GM21515 (cell line): ENCODE measurements at regions not wholly inside any gene's neighbourhood (a gene's known extent, or its start where the extent isn't known, plus 50 kb on each side); places are given as distances from the start of the nearest gene placed in this dataset.
A peak's percentile ranks its signal among the peaks of the same experiment; 100 is the strongest.

Source experiments
- ATAC-seq: cut with Tn5 transposase; IDR thresholded peaks from one replicate; pipeline ENCODE4 v1.9.1; 2021; ENCODE audit not compliant: unreplicated experiment

DNA sequence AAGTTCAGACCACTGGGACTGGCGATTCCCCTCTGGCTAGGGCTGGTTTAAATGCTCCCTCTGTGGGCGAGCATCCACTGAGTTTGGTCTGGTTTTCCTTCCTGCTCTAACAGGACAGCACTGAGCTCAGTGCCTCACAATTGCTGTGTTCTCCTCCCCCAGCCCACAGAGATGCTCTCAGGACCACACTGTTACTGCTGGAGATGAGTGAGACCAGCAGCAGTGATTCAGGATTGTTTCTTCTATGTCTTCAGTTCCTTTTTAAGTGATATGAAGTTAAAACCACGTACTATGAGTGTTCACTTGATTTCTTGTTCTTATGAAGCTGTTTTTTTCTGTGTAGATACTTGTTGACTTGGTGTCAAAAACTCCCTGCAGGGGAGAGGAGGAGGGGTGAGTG, 180.4 kb upstream of the COL8A1 start:
- no peak for ATAC-seq

DNA sequence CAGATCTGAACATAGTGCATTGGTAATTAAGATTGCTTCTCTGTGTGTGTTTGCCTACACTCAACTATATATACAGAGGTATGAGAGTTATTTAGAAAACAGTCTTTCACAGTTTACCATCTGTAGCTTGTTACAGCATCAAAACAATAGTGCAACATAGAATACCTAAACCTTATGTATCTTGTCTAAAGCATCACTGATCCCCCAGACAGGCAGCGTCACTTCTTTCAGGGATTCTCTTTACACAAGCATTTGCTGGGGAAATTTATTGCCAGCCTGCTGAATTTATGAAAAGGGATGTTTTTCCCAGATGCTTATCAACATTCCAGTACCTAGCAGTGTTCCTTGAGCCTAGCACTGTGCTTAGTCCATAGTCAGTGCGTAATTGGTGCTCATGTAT, 195.8 kb upstream of the COL8A1 start:
- ATAC-seq, result no peak

DNA sequence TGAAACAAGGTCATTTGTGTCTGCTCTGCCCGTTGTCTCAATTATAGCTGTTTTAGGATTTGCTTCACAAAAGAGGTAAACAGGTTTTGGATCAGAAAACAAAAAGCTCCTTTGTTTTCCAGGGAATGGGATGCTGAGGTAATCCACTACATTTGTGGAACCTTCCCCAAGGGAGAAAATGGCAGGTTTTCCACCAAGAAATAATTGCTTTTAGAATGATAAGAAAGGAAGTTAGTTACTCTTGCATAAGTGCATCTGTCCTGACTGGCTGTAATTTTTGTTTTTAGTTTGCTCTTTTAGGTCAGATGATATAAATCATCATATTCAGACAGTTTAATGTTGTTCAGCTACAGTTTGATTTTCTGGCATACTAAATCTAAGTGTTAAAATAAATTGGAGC, 198.5 kb upstream of the COL8A1 start:
- ATAC-seq, result no peak

DNA sequence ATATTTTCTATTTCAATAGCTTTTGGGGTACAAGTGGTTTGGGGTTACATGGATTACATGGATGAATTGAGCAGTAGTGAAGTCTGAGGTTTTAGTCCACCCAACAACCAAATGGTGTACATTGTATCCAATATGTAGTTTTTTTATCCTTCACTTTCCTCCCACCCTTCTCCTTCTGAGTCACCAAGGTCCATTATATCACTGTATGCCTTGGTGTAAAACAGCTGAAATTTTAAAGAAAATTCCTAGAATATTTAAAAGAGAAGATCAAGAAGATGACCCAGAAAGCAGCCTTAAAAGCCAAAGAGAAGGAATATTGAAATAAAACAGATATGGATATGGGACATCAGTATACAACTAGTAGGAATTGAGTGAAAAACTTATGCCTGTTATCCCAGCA, 204.2 kb upstream of the COL8A1 start:
- ATAC-seq, result no peak

DNA sequence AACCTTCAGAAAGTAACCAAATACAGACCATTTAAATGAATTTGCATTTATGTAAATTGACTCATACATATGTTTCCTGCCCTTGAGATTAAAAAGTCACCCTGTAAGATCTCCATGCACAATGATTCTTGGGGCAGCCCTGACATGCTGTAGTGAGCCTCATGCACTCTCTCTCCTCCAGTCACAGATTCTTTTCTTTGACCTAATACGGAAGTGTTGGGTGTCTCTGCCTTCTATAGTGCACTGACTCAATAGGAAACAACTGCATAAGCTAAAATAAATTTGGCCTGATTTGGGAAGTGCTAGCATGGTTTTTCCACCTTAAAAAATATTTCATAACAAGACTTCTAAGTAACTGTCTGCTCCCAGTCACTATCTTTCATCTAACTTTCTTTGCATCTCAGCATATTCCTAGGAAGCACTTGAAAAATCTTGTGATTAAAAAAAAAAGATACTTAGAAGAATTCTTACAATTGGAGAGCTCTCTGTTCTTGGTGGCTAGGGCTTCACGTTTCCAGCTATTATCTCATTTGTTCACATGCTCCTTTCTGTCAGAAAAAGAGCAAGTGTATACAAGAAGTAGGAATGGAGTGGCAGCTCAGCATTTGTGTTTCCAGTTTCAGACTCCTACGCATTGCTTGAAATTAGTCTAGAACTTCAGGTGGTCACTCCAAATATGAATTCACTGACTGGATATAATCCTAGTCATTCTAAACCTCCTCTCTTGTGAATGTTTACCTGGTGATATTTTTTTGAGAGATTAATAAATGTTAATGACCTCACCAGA, 207.9 kb upstream of the COL8A1 start:
- peak; percentile 59 for ATAC-seq

DNA sequence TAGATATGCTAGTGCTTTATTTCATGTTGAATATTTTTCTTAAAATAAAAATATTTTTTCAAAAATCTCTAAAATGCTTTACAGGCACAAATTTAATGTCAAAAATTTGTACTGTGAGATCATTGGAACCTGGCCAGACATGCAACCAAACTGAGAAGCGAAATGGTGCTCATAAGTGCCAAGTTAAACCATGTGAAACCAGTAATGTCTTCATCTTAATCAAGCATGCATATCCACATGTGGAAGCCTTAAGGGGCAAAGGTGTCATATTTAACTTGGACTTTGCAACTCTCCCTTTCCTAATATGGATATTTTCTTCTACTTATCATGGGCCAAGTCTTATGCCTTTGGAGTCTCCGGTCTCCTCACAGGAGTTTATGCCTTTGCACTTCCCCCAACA, 208.9 kb upstream of the COL8A1 start:
- no peak for ATAC-seq

DNA sequence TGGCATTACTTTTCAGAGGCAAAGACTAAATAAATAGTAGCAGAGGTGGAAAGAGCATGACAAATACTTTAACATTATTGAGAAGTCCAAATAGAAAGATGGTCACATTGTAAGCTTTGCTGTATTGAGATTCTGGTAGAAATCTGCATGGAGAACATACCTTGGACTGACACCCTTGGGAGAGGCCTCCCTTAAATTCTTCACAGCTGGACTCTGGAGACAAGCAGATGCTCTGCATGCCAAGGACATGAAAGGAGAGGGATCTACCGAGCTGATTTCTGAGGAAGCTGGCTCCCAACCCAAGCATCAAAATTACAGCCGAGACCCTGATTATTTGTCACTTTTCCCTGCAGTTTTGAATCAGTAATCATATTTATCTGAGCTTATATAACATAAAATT, 212.5 kb upstream of the COL8A1 start:
- no peak for ATAC-seq

DNA sequence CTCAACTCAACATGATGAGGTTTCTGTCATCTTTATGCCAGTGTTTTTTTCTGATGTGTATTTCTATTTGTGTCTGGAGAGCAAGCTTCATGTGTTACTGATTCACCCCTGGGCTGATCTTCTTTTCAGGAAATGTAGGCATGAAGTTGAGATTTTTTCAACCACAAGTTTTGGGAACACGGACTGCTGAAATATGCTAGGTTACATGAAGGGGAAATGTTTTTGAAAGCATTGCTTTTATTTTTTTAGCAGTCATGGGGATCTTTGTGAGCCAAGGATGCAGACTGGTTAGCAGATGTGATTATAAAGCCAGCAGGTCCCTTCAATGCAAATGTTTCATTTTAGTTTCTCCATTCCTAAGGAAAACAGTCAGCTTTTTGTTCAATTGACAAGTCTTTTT, 219.3 kb upstream of the COL8A1 start:
- peak; percentile 26 for ATAC-seq

DNA sequence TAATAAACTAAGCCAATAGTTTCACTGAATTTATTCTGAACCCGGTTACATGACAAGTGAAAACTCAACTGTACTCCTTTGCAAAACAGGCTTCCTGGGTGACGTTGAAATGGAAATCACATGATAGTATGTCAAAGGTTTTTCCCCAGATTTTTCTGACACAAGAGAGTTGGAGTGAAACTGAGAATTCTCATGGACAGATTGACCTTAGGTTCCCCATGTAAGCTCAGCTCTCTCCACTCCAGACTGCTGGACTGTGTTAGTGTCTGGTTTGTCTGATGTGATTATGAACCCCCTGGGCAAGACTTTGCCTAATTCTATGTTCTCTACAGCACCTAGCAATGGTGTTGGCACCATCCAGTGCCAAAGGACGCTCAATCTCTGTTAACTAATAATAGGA, 219.7 kb upstream of the COL8A1 start:
- peak; percentile 66 for ATAC-seq

DNA sequence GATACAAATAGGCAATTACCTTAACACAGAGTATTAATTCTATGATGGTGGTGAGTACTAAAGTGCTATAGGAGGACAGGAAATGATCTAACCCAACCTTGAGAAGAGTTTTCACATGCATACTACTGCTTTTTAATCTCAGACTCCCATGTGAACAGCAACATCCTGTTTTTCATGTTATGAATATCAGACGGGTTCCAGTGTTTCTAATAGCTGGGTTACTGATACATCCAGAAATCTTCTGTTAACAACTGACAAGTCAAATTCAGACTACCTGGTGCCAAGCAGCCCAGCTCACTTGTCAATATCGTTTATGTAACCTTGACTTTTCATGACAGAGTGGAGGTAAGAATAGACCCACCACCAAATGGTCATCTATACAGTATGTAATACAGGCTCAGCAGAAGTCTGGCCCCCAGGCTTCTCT, 220.2 kb upstream of the COL8A1 start:
- peak; percentile 51 for ATAC-seq

DNA sequence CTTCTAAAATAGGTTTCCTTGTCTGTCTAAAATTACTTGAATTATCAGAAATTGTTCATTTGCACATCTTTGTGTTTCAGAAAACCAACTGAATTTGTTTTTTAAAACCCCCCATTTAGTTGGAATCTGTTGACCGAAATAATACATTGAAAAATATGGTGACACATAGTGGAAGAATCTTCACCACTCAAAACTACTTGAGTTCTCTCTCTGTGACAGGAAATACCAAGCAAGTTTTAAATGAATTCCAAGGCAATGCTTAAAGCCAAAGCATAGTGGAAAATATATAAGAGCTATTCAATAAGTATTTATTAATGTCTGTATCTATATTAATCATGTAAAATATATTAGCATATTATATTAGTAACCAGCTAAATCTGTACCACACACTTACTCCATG, 224.9 kb upstream of the COL8A1 start:
- ATAC-seq, result no peak

DNA sequence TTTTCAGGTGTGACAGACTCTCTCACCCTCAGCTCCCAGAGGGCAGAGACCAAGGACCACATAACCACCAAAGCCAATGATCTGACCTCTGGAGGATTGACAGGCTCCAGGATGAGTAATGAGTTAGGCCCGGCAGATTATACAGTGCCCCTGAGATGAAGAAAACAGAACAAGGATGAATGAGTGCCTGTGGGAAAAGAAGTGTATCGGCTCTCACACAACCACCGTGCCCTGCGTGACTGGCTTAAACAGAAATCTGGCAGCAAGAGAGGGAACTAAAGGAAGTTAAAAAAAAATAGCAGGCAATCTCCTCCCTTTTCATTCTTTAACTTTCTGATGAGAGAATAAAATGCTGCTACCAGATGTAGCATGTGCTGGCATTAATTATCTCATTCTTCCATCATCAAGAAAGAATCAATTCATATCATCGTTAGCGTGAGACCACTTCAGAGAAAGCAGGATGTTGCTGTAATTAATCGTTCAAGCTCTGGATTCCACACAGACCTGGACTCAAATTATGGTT, 227.5 kb upstream of the COL8A1 start:
- no peak for ATAC-seq

DNA sequence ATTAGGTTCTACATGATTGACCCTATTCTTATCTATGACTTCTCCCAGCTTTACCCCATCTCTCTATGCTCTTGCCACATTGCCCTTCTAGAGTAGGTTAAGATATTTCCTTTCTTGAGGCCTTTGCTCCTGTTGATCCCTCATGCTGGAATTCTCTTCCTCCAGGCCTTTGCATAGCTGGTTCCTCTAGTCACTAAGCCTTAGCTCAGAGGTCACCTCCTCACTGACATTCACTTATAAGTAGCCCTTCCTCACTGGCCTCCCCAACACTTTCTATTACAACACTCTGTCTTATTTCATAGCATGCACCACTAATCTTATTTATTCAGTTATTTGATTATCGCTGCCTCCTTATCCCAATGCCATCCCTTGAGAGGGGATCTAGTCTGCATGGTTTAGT, 228.4 kb upstream of the COL8A1 start:
- no peak for ATAC-seq

DNA sequence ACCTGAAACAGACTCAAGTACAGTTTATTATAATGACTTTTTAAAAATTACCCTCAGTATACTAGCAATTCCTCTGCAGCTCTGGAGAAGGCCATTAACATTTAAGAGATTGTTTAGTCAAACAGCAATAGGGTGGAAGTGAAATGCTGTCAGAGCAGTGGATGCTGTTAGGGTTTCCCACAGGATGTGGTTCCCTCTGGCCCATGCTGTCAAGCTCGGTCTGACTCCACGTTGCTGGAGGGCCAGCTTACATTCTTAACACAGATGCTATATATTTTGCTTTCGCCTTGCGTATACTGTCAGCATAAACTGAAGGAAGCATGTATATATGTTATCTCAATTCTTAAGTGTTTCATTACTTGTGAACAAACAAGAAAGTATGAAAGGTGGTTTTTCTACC, 231.1 kb upstream of the COL8A1 start:
- no peak for ATAC-seq

DNA sequence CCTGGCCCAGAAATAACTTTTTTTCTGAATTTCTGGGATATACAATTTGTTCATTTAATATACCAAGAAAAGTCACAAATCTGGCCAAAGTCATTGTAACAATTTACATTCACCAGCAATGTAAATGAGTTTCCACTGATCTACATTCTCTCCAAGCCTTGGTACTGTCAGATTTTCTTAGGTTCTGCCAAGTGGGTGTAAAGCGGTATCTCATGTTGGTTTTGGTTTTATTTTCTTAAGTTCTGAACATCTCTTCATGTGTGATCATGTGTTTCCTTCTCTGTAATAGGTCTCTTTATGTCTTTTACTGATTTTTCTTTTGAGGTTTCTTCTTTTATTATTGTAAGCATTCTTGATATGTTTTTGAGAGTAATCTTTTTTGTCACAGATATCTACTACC, 235.6 kb upstream of the COL8A1 start:
- no peak for ATAC-seq

DNA sequence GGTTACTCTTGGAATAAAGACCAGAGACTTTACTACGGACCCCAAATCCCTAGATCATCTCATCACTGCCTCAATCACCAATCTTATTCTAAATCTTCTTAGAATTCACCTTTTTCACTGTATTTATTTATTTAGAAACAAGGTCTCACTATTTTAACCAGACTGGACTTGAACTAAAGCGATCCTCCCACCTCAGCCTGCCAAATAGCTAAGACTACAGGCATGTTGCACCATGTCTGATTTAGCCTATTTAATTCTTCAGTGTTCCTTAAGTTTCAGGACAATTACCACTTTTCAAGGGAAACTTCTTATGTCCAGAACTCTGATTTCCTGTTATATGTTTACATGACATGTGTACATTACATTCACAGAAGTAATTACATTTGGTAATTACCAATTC, 238.0 kb upstream of the COL8A1 start:
- no peak for ATAC-seq

DNA sequence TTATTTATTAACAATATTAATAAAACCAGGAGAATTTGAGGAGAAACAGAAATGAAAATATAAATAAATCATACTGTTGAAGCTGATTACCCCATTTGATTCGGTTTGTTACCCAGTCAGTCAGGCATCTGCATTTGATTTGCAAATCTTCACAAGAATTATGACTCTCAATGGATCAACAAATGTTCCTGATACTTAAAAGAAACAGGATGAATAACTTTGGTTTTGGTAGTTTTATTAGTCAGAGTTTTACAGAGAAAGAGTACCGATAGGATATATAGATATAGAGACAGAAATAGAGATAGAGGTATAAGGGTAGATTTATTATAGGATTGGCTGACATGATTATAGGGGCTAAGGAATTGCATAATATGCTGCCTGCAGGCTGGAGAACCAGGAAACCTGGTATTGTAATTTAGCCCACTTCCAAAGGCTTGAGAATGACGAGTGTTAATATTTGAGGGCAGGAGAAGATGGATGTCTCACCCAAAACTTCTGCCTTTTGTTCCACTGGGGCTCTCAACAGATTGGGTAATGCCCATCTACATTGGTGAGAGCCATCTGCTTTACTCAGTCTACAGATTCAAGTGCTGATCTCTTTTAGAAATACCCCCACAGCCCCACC, 241.6 kb upstream of the COL8A1 start:
- no peak for ATAC-seq

DNA sequence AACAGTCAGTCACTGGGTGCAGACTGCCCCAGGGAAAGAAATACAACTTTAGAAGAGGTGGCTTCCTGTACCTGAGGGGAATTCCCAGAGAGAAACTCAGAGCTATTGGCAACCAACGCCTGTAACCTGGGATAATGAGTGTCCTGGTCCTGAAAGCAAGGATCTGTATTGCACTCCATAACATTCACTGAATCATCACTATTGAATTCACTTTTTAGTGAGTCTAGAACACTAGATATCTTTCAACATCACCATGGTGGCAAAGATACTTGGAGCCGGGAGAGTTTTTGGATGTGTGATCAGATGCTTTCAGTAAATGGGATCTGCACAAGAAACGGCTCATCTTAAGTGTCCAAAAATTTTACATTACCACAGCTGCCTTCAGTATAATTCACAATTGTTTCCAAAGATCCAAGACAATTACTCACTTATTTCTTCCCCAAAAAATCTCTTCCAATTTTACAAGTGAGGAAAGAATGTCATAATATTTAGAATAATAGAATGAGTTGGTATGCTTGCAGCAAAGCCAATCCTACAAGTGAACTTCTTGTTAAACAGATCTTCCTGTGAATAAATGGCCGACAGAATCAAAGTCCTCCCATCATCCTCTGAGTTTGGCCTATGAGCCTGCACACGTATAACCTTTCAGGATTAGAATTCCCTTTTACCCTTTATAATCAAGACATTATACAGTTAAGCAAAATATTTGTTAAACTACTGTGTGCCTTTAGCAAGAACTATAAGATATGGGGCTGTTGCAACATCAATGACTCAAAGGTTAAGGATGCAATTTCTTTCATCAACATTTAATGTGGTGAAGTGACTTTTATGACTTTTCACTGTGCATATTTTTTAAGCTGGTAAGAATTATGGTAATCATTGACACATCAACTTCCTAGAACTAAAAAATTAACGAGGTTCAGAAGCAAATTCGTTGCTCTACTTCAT, 243.3 kb upstream of the COL8A1 start:
- no peak for ATAC-seq

DNA sequence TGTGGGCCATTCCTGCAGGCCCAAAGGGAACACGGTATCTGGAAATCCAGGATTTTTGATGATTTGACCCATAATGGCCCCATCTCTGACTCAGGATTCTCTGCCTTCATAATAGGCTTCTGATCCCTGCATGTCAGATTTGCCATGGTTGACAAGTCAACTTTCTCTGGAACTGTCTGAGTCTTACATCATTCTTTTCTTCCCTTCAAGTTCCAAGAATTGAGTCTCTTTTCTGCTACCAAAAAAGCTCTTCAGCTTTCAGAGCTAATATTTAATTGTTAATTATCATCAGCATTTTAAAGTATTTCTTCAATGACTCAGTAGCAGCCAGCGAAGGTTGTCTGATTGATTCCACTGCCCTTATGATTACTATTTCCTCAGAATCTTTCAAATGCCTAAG, 244.4 kb upstream of the COL8A1 start:
- no peak for ATAC-seq

DNA sequence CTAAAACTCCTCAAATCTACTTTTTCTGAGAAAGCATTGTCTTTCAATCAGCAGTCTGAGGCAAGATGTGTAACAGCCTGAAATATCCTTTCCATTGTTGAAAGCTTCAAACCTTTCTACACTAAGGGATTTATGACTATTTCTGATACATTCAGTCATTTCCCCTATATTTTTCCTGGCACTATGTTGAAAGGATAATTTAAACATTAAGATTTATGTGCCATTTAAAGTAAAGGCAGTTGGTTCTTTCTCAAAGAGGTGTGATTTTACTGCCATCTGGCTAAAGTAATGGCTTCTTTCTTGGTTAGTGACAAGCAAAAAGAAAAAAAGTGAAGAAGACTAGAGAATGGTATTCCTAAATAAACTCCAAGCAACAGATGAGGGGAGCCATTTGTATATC, 249.6 kb upstream of the COL8A1 start:
- ATAC-seq, result no peak

DNA sequence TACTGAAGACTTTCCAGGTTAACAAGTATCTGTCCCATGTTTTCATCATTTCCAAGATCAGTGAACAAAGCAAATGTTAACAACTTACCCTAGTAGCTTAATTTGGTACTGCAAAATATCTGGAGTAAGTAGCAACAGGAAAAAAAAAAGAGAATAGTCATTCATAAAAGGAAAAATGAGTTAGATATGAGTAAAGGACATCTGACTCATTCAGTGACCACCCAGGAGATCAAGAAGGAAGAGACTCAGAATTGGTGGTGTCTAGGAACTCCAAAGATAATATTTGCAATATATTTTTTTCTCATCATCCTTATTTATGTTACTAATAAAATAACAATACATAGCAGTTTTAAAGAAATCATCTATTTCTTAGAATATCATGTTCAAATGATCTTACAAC, 253.8 kb upstream of the COL8A1 start:
- no peak for ATAC-seq

DNA sequence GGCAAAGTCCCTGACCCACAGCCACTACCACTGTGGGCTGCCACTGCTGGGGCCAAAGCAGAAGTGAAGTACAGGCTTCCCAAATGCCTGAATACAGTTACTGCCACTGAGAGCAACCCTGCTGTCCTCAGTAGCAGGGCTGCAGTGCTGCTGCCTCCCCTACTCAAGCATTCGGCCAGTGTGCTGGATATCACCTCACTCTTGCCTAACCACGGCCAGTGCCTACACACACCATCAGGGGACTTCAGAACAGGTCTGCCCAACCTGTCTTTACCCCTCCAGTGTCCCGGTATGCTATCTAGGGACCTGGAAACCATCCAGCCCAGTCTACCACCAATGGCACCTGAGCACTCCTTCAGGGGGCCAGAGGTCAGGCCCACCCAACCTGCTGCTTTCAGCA, 261.5 kb upstream of the COL8A1 start:
- ATAC-seq, result no peak
